Hepatocyte (in vitro differentiated cells): ENCODE measurements at regions not wholly inside any gene's neighbourhood (a gene's known extent, or its start where the extent isn't known, plus 50 kb on each side); places are given as distances from the start of the nearest gene placed in this dataset.

Source experiments
- DNase-seq: peaks from one replicate; pipeline ENCODE4 v3.0.0-alpha.2; 2016; ENCODE audit warnings: low spot score
- H2AFZ ChIP-seq: fragments of 200-600 bp; sonication (generic); 2 replicates; pipeline ENCODE4 v1.6.0; 2016; ENCODE audit warnings: antibody characterized with exemption, mild to moderate bottlenecking
- H3K27ac ChIP-seq: fragments of 200-600 bp; sonication (generic); 2 replicates; pipeline ENCODE4 v1.5.1; 2016; ENCODE audit warnings: mild to moderate bottlenecking
- H3K27me3 ChIP-seq: fragments of 200-600 bp; sonication (generic); 2 replicates; pipeline ENCODE4 v1.6.1; 2016
- H3K36me3 ChIP-seq: fragments of 200-600 bp; sonication (generic); replicated peaks from 2 replicates; pipeline ENCODE4 v1.5.1; 2016; ENCODE audit warnings: low read depth; ENCODE audit not compliant: insufficient read depth
- H3K4me1 ChIP-seq: fragments of 200-600 bp; sonication (generic); 2 replicates; pipeline ENCODE4 v1.5.1; 2016; ENCODE audit warnings: mild to moderate bottlenecking, moderate library complexity; ENCODE audit not compliant: insufficient read depth
- H3K4me2 ChIP-seq: fragments of 200-600 bp; sonication (generic); 2 replicates; pipeline ENCODE4 v1.6.0; 2016
- H3K4me3 ChIP-seq: fragments of 200-600 bp; sonication (generic); 2 replicates; pipeline ENCODE4 v1.5.1; 2016; ENCODE audit warnings: mild to moderate bottlenecking
- H3K79me2 ChIP-seq: fragments of 200-600 bp; sonication (generic); 2 replicates; pipeline ENCODE4 v1.6.0; 2017; ENCODE audit warnings: mild to moderate bottlenecking
- H3K9me2 ChIP-seq: fragments of 200-600 bp; sonication (generic); replicated peaks from 2 replicates; pipeline ENCODE4 v1.6.0; 2017; ENCODE audit warnings: mild to moderate bottlenecking; ENCODE audit not compliant: insufficient read depth
- H3K9me3 ChIP-seq: fragments of 200-600 bp; sonication (generic); 2 replicates; pipeline ENCODE4 v1.5.1; 2016; ENCODE audit warnings: low read depth, mild to moderate bottlenecking
- H4K20me1 ChIP-seq: fragments of 200-600 bp; sonication (generic); 2 replicates; pipeline ENCODE4 v1.6.0; 2016; ENCODE audit warnings: mild to moderate bottlenecking; ENCODE audit not compliant: insufficient read depth, poor library complexity, severe bottlenecking
- CTCF ChIP-seq: fragments of 200-600 bp; sonication (generic); IDR thresholded peaks from 2 replicates; pipeline ENCODE4 v1.5.1; 2016; ENCODE audit warnings: antibody characterized with exemption, mild to moderate bottlenecking; ENCODE audit not compliant: poor library complexity
- EZH2 ChIP-seq: fragments of 200-600 bp; sonication (generic); IDR thresholded peaks from 2 replicates; pipeline ENCODE4 v1.6.1; 2016; ENCODE audit warnings: antibody characterized with exemption, mild to moderate bottlenecking, borderline replicate concordance
- EZH2phosphoT487 ChIP-seq: fragments of 200-600 bp; sonication (generic); IDR thresholded peaks from one replicate; pipeline ENCODE4 v1.6.1; 2018; ENCODE audit warnings: antibody characterized with exemption, mild to moderate bottlenecking, low read depth, moderate library complexity; ENCODE audit not compliant: unreplicated experiment, severe bottlenecking
- WGBS: methylation state at CpG from one replicate; pipeline ENCODE4 v1.1.6; 2016; ENCODE audit warnings: low lambda C conversion rate; ENCODE audit errors: missing lambda C conversion rate; 5-methylcytosine and 5-hydroxymethylcytosine counted together

DNA sequence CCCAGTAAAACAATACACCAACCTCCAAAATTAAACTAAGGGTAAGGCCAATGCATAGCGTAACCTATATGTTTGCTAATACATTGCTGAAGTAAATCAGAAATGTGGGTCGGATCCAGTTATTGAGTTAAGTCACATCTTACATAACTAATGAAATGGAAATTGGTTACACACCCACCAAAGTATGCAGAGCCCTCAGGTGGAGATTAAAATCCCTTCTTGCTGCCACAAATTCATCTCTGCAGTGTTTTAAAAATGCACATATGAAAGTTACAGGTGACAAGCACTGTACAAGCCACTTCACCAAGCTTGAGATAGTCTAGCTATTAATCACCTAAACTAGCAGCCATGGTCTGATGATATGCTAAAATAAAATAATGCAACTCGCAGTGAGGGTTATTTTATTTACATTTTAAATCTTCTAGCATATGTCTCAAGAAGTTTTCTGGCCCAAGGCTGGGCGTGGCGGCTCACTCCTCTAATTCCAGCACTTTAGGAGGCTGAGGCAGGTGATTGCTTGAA, 130.6 kb downstream of the AQP9 start:
- no peak for TF ChIP-seq CTCF
- TF ChIP-seq EZH2 = no peak
- no peak for TF ChIP-seq EZH2phosphoT487
- H3K9me2 ChIP-seq = no peaks in the 10 kb centered on the region
- H2AFZ ChIP-seq = no peak overlapping the region
- H3K4me1 ChIP-seq = no peaks in the 10 kb centered on the region
- no peak for DNase-seq
- no peaks in the 10 kb centered on the region for H3K9me3 ChIP-seq
- H3K36me3 ChIP-seq = no peaks in the 10 kb centered on the region
- no peak overlapping the region for H3K4me3 ChIP-seq
- no peak overlapping the region for H3K27ac ChIP-seq
- H4K20me1 ChIP-seq = no peaks in the 10 kb centered on the region
- H3K79me2 ChIP-seq = no peaks in the 10 kb centered on the region
- no peaks in the 10 kb centered on the region for H3K27me3 ChIP-seq
- 91% methylated on average over 5 of the region's 5 CpGs for WGBS
- no peak overlapping the region for H3K4me2 ChIP-seq

GRCh38 chr15:58269455-58270414, 131.6 kb downstream of the AQP9 start:
- Histone ChIP-seq H3K4me3 (no peak overlapping the region), H3K36me3 (no peaks in the 10 kb centered on the region), H3K4me1 (no peaks in the 10 kb centered on the region), H3K79me2 (no peaks in the 10 kb centered on the region), H3K9me2 (no peaks in the 10 kb centered on the region), H4K20me1 (no peaks in the 10 kb centered on the region), H2AFZ (no peak overlapping the region), H3K27me3 (no peaks in the 10 kb centered on the region), H3K9me3 (no peaks in the 10 kb centered on the region), H3K4me2 (no peak overlapping the region), H3K27ac (peak overlapping the region; percentile 28)
- 60% methylated on average over 10 of the region's 10 CpGs for WGBS
- TF ChIP-seq EZH2phosphoT487 = no peak
- TF ChIP-seq CTCF = peak; percentile 74
- DNase-seq = peak; percentile 76

- no peaks in the 10 kb centered on the region for H3K27me3 ChIP-seq
- H3K79me2 ChIP-seq = no peaks in the 10 kb centered on the region
- H3K36me3 ChIP-seq = no peaks in the 10 kb centered on the region
- H3K9me3 ChIP-seq = no peaks in the 10 kb centered on the region
- TF ChIP-seq EZH2 (no peak), CTCF (no peak), EZH2phosphoT487 (no peak)
- DNase-seq = no peak
- no peaks in the 10 kb centered on the region for H3K4me1 ChIP-seq
- no peaks in the 10 kb centered on the region for H4K20me1 ChIP-seq
- WGBS = 96% methylated on average over 3 of the region's 3 CpGs
- H2AFZ ChIP-seq = no peak overlapping the region
- no peak overlapping the region for H3K27ac ChIP-seq
- H3K4me3 ChIP-seq = no peak overlapping the region
- no peaks in the 10 kb centered on the region for H3K9me2 ChIP-seq
- no peak overlapping the region for H3K4me2 ChIP-seq
Observed at GRCh38 chr15:58271410-58271809, 133.2 kb downstream of the AQP9 start.
